H9 (cell line): ENCODE measurements at regions not wholly inside any gene's neighbourhood (a gene's known extent, or its start where the extent isn't known, plus 50 kb on each side); places are given as distances from the start of the nearest gene placed in this dataset.
"Not testable (repeated sequence)": the region's sequence is repeated elsewhere in the genome, so short reads cannot be mapped to it uniquely, and the experiment has no call there.

Experiments
- DNase-seq: peaks from one replicate; pipeline ENCODE4 v3.0.0-alpha.2; 2017
- H2AFZ ChIP-seq: one replicate; pipeline ENCODE4 v1.6.1; 2013; ENCODE audit warnings: mild to moderate bottlenecking, low read length, control low read depth, moderate library complexity
- H2AK5ac ChIP-seq: 2 replicates; pipeline ENCODE4 v1.6.1; 2013; ENCODE audit warnings: low read length, control low read depth, mixed read lengths; ENCODE audit not compliant: insufficient read length
- H2BK120ac ChIP-seq: one replicate; pipeline ENCODE4 v1.6.1; 2013; ENCODE audit warnings: low read depth, mild to moderate bottlenecking, low read length, control low read depth, inconsistent platforms; ENCODE audit not compliant: poor library complexity, severe bottlenecking
- H2BK12ac ChIP-seq: 2 replicates; pipeline ENCODE4 v1.6.1; 2013; ENCODE audit warnings: low read length, control low read depth, mixed read lengths, low read depth; ENCODE audit not compliant: insufficient read length
- H2BK15ac ChIP-seq: 2 replicates; pipeline ENCODE4 v1.6.1; 2013; ENCODE audit warnings: low read depth, low read length, control low read depth
- H2BK20ac ChIP-seq: one replicate; pipeline ENCODE4 v1.6.1; 2013; ENCODE audit warnings: low read depth, mild to moderate bottlenecking, low read length, control low read depth, inconsistent platforms; ENCODE audit not compliant: poor library complexity, severe bottlenecking
- H2BK5ac ChIP-seq: 2 replicates; pipeline ENCODE4 v1.6.1; 2013; ENCODE audit warnings: low read length, control low read depth, mixed read lengths; ENCODE audit not compliant: insufficient read length
- H3K14ac ChIP-seq: 2 replicates; pipeline ENCODE4 v1.6.1; 2013; ENCODE audit warnings: low read length, control low read depth; ENCODE audit not compliant: insufficient read depth
- H3K18ac ChIP-seq: 2 replicates; pipeline ENCODE4 v1.6.1; 2013; ENCODE audit warnings: low read depth, mild to moderate bottlenecking, mixed read lengths, low read length, control low read depth; ENCODE audit not compliant: insufficient read length
- H3K23ac ChIP-seq: 2 replicates; pipeline ENCODE4 v1.6.1; 2013; ENCODE audit warnings: low read length, control low read depth, mixed read lengths, low read depth; ENCODE audit not compliant: insufficient read length
- H3K23me2 ChIP-seq: 2 replicates; pipeline ENCODE4 v1.6.1; 2013; ENCODE audit warnings: low read depth, mild to moderate bottlenecking, mixed read lengths, low read length, control low read depth; ENCODE audit not compliant: insufficient read length, poor library complexity, severe bottlenecking
- H3K27ac ChIP-seq: 2 replicates; pipeline ENCODE4 v1.5.1; 2013; ENCODE audit warnings: low read length, control low read depth, mixed read lengths, low read depth; ENCODE audit not compliant: insufficient read length
- H3K27me3 ChIP-seq: 2 replicates; pipeline ENCODE4 v1.6.1; 2013; ENCODE audit warnings: low read length, control low read depth, inconsistent platforms; ENCODE audit not compliant: insufficient read depth
- H3K4ac ChIP-seq: 2 replicates; pipeline ENCODE4 v1.6.1; 2013; ENCODE audit warnings: low read depth, mild to moderate bottlenecking, control low read depth, inconsistent platforms, low read length, moderate library complexity
- H3K4me1 ChIP-seq: 2 replicates; pipeline ENCODE4 v1.6.1; 2013; ENCODE audit warnings: low read length, control low read depth, inconsistent platforms; ENCODE audit not compliant: insufficient read depth
- H3K4me2 ChIP-seq: 2 replicates; pipeline ENCODE4 v1.6.1; 2013; ENCODE audit warnings: low read length, control low read depth, mixed read lengths; ENCODE audit not compliant: insufficient read length, insufficient read depth
- H3K56ac ChIP-seq: 2 replicates; pipeline ENCODE4 v1.6.1; 2013; ENCODE audit warnings: low read depth, mild to moderate bottlenecking, mixed read lengths, low read length, control low read depth; ENCODE audit not compliant: insufficient read length
- H3K79me1 ChIP-seq: 2 replicates; pipeline ENCODE4 v1.6.1; 2013; ENCODE audit warnings: low read depth, mild to moderate bottlenecking, moderate library complexity, low read length, control low read depth, inconsistent platforms; ENCODE audit not compliant: insufficient read depth, poor library complexity, severe bottlenecking
- H3K79me2 ChIP-seq: 2 replicates; pipeline ENCODE4 v1.6.1; 2013; ENCODE audit warnings: low read length, control low read depth, inconsistent platforms; ENCODE audit not compliant: insufficient read depth
- H3K9ac ChIP-seq: 2 replicates; pipeline ENCODE4 v1.6.1; 2013; ENCODE audit warnings: low read length, control low read depth, mixed read lengths; ENCODE audit not compliant: insufficient read length; ENCODE audit errors: extremely low read depth
- H3K9me3 ChIP-seq: one replicate; pipeline ENCODE4 v1.6.1; 2013; ENCODE audit warnings: low read depth, low read length, inconsistent platforms; ENCODE audit not compliant: control insufficient read depth
- H3T11ph ChIP-seq: one replicate; pipeline ENCODE4 v1.6.1; 2013; ENCODE audit warnings: mild to moderate bottlenecking, low read length, control low read depth, inconsistent platforms
- H4K20me1 ChIP-seq: one replicate; pipeline ENCODE4 v1.6.1; 2013; ENCODE audit not compliant: control insufficient read depth, insufficient read length, insufficient read depth
- H4K5ac ChIP-seq: 2 replicates; pipeline ENCODE4 v1.6.1; 2013; ENCODE audit warnings: low read depth, mild to moderate bottlenecking, mixed read lengths, low read length, control low read depth; ENCODE audit not compliant: insufficient read length
- H4K8ac ChIP-seq: replicated peaks from 2 replicates; pipeline ENCODE4 v1.6.1; 2013; ENCODE audit warnings: low read length, control low read depth, mixed read lengths, low read depth; ENCODE audit not compliant: insufficient read length
- H4K91ac ChIP-seq: 2 replicates; pipeline ENCODE4 v1.6.1; 2013; ENCODE audit warnings: low read depth, mild to moderate bottlenecking, moderate library complexity, mixed read lengths, low read length, control low read depth; ENCODE audit not compliant: insufficient read length
- H3K27ac Mint-ChIP-seq, 3 experiments: 2 replicates in 2 of 3; 3 replicates in 1 of 3; pipeline ENCODE4 v1.8.0; 2020 to 2021; ENCODE audit warnings: mixed read lengths in 3 of 3, mild to moderate bottlenecking in 1 of 3, moderate library complexity in 1 of 3
- H3K27me3 Mint-ChIP-seq: 2 replicates; pipeline ENCODE4 v1.8.0; 2021; ENCODE audit warnings: low read depth, mild to moderate bottlenecking, moderate library complexity, mixed read lengths
- H3K36me3 Mint-ChIP-seq, 3 experiments: 2 replicates in 2 of 3; 3 replicates in 1 of 3; pipeline ENCODE4 v1.8.0; 2020 to 2021; ENCODE audit warnings: low read depth in 3 of 3, mixed read lengths in 3 of 3; ENCODE audit not compliant: insufficient read depth in 1 of 3
- H3K4me1 Mint-ChIP-seq, 2 experiments: 2 replicates each; pipeline ENCODE4 v1.8.0; 2020; ENCODE audit warnings: mixed read lengths in 2 of 2
- H3K4me3 Mint-ChIP-seq, 2 experiments: 2 replicates in 1 of 2; 3 replicates in 1 of 2; pipeline ENCODE4 v1.8.0; 2020 to 2021; ENCODE audit warnings: mild to moderate bottlenecking in 2 of 2, mixed read lengths in 2 of 2, moderate library complexity in 1 of 2
- H3K9me3 Mint-ChIP-seq, 2 experiments: 2 replicates in 1 of 2; 3 replicates in 1 of 2; pipeline ENCODE4 v1.8.0; 2020; ENCODE audit warnings: mild to moderate bottlenecking in 2 of 2, mixed read lengths in 2 of 2, moderate library complexity in 1 of 2
- WGBS: extraction: QIAGEN DNeasy Blood & Tissue Kit; methylation state at CpG from one replicate; pipeline ENCODE4 v1.1.7; 2013; ENCODE audit warnings: missing lambda C conversion rate, low lambda C conversion rate, mixed read lengths; ENCODE audit not compliant: insufficient read length; ENCODE audit errors: extremely low coverage; 5-methylcytosine and 5-hydroxymethylcytosine counted together
- TF ChIP-seq, protein P1 (sequence below): fragments of 200-600 bp; sonication (generic); conservative IDR thresholded peaks from 3 replicates; pipeline ENCODE4 v1.8.0; 2021; ENCODE audit warnings: antibody characterized with exemption, mild to moderate bottlenecking

DNA sequence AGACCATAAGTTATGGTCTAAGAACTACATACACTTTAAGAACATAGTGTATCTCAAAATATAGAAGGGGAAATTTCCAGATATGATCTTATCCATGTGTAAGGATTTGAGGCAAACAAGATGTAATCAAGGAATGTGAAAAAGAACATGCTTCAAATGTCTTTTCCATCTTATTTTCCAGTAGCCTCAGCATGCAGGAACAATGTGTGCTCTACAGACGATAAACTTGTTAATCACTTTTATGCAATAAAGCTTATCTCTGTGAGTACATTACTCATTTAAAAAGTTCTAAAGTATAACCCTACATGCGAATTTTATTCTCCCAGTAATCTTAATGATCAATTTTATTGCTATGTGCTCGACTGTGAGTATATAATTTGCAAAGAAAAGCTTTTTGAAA, 185.2 kb downstream of the ALDH8A1 start:
- H2BK5ac ChIP-seq = no peak overlapping the region
- no peak overlapping the region for H2BK12ac ChIP-seq
- no peaks in the 10 kb centered on the region; the same call in 1 of the 2 replicates for H3K79me2 ChIP-seq
- H3K9me3 ChIP-seq = no peaks in the 10 kb centered on the region
- H4K5ac ChIP-seq = no peak overlapping the region
- no peak overlapping the region for H3K56ac ChIP-seq
- no peak overlapping the region for H2AK5ac ChIP-seq
- no peaks in the 10 kb centered on the region; a peak in 1 of 4 replicates for H3K4me1 Mint-ChIP-seq
- H3K27me3 ChIP-seq = no peaks in the 10 kb centered on the region
- TF ChIP-seq, protein P1, sequence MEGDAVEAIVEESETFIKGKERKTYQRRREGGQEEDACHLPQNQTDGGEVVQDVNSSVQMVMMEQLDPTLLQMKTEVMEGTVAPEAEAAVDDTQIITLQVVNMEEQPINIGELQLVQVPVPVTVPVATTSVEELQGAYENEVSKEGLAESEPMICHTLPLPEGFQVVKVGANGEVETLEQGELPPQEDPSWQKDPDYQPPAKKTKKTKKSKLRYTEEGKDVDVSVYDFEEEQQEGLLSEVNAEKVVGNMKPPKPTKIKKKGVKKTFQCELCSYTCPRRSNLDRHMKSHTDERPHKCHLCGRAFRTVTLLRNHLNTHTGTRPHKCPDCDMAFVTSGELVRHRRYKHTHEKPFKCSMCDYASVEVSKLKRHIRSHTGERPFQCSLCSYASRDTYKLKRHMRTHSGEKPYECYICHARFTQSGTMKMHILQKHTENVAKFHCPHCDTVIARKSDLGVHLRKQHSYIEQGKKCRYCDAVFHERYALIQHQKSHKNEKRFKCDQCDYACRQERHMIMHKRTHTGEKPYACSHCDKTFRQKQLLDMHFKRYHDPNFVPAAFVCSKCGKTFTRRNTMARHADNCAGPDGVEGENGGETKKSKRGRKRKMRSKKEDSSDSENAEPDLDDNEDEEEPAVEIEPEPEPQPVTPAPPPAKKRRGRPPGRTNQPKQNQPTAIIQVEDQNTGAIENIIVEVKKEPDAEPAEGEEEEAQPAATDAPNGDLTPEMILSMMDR = no peak
- no peak overlapping the region for H3T11ph ChIP-seq
- no peaks in the 10 kb centered on the region for H3K9me3 Mint-ChIP-seq
- H3K9ac ChIP-seq = no peak overlapping the region
- H4K91ac ChIP-seq = no peak overlapping the region
- no peak overlapping the region for H4K8ac ChIP-seq
- H3K4me1 ChIP-seq = 0 out of 2 replicates have a peak, but pooled peaks cover 3% of the 10 kb centered on the region
- H3K27me3 Mint-ChIP-seq = no peaks in the 10 kb centered on the region; the same call in none of the 2 replicates
- H3K27ac ChIP-seq = no peak overlapping the region
- H3K23ac ChIP-seq = no peak overlapping the region
- H2BK120ac ChIP-seq = no peak overlapping the region
- H3K4ac ChIP-seq = no peak overlapping the region
- H3K36me3 Mint-ChIP-seq = no peaks in the 10 kb centered on the region
- no CpG with 5 or more reads among the region's 3 CpGs for WGBS
- no peak overlapping the region for H3K18ac ChIP-seq
- H4K20me1 ChIP-seq = no peaks in the 10 kb centered on the region
- H3K4me2 ChIP-seq = no peak overlapping the region
- no peak overlapping the region for H3K4me3 Mint-ChIP-seq
- H2AFZ ChIP-seq = no peak overlapping the region
- no peaks in the 10 kb centered on the region for H3K79me1 ChIP-seq
- no peaks in the 10 kb centered on the region for H3K23me2 ChIP-seq
- no peak overlapping the region for H3K14ac ChIP-seq
- no peak overlapping the region for H3K27ac Mint-ChIP-seq
- DNase-seq = no peak
- no peak overlapping the region for H2BK20ac ChIP-seq
- H2BK15ac ChIP-seq = no peak overlapping the region

DNA sequence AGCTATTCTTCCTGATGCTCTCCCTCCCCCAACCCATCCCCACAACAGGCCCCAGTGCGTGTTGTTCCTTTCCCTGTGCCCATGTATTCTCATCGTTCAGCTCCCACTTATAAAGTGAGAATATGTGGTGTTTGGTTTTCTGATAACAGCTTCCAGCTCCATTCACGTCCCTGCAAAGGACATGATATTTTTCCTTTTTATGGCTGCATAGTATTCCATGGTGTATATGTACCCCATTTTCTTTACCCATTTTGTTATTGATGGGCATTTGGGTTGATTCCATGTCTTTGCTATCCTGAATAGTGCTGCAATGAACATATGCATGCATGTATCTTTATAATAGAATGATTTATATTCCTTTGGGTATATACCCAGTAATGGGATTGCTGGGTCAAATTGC, 186.3 kb downstream of the ALDH8A1 start:
- H3K27me3 Mint-ChIP-seq, H3K23ac ChIP-seq, H3K27ac ChIP-seq, H4K5ac ChIP-seq, H2BK120ac ChIP-seq, H3K79me1 ChIP-seq, H3K4me3 Mint-ChIP-seq, H2BK20ac ChIP-seq, H3K56ac ChIP-seq, H3K9me3 Mint-ChIP-seq, H2BK5ac ChIP-seq, H3K9ac ChIP-seq, H3K4me1 Mint-ChIP-seq, H4K91ac ChIP-seq, H3K4ac ChIP-seq, H3T11ph ChIP-seq, H3K79me2 ChIP-seq, H3K14ac ChIP-seq, H3K36me3 Mint-ChIP-seq, H3K4me2 ChIP-seq, DNase-seq, H2BK15ac ChIP-seq, H2AFZ ChIP-seq, H3K27ac Mint-ChIP-seq, H3K27me3 ChIP-seq, H2BK12ac ChIP-seq, H4K8ac ChIP-seq, H4K20me1 ChIP-seq, H3K4me1 ChIP-seq, H3K23me2 ChIP-seq, H2AK5ac ChIP-seq, H3K9me3 ChIP-seq, H3K18ac ChIP-seq: not testable (repeated sequence)
- WGBS = no CpG with 5 or more reads among the region's 3 CpGs
